ENCODE measurements at regions not wholly inside any gene's neighbourhood (a gene's known extent, or its start where the extent isn't known, plus 50 kb on each side); places are given as distances from the start of the nearest gene placed in this dataset.

GRCh38 chr3:19065027-19065426 is 83.3 kb upstream of the KCNH8 start:
- POLR2A ChIA-PET = no interaction called here
- TF ChIP-seq CTCF (IDR thresholded peaks at IDR 0.05; ENCODE audit: insufficient read depth, low read length, missing control alignments) = no peak
- CTCF ChIA-PET = no interaction called here

DNA sequence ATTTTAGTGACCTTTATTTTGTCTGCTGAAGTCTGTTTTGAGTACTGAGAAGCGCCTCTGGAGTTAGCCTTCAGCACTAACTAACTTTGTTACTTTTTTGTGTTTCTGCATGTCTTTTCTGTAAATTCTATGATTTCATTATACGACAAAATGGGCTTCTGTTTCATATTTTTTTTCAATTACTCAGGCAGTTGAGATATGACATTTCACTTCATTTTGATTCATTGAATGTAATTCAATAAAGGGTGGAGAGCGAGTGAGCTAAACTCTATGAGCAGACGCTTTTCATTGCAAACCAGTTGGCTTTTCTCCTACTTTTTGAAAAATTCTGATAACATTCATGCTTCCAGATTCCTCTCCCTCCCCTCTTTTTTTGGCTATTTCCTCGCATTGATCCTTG is 84.4 kb upstream of the KCNH8 start:
- ChIA-PET POLR2A (no interaction called here), CTCF (no interaction called here)
- DNase-seq (ENCODE audit: low read depth, low spot score) = no peak
- H3K4me3 ChIP-seq (ENCODE audit: low read depth, low read length) = no peak overlapping the region
- TF ChIP-seq CTCF (IDR thresholded peaks at IDR 0.05; ENCODE audit: insufficient read depth, low read length, missing control alignments) = no peak

More at GRCh38 chr3:19065027-19065426, 83.3 kb upstream of the KCNH8 start:
- H3K4me3 ChIP-seq (ENCODE audit: low read depth, low read length) = no peak overlapping the region
- no peak for DNase-seq (ENCODE audit: low read depth, low spot score)

GRCh38 chr3:19060404-19060803 is 87.9 kb upstream of the KCNH8 start:
- H3K4me3 ChIP-seq (ENCODE audit: low read depth, low read length) = no peak overlapping the region
- no peak for TF ChIP-seq CTCF (IDR thresholded peaks at IDR 0.05; ENCODE audit: insufficient read depth, low read length, missing control alignments)
- ChIA-PET POLR2A (no interaction called here), CTCF (no interaction called here)
- DNase-seq (ENCODE audit: low read depth, low spot score) = no peak

DNA sequence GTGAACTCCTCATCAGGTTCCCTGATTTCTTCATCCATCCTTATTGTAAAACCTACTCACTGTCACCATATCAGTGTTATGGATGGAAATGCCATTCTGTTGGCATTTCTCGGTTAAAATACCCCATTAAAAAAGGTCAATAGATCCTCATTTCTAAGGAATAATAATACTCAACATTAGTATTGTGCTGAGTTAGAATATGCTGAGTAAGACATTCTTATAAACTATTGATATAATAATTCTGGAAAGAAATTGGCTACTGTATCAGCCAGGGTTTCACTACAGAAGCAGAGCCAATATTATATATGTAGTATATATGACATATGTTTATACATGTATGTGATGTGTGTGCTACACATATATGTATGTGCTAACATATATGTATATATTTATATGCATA is 95.4 kb upstream of the KCNH8 start:
- TF ChIP-seq CTCF (IDR thresholded peaks at IDR 0.05; ENCODE audit: insufficient read depth, low read length, missing control alignments) = no peak
- CTCF ChIA-PET = no interaction called here
- DNase-seq (ENCODE audit: low read depth, low spot score) = no peak
- POLR2A ChIA-PET = no interaction called here
- H3K4me3 ChIP-seq (ENCODE audit: low read depth, low read length) = no peak overlapping the region

DNA sequence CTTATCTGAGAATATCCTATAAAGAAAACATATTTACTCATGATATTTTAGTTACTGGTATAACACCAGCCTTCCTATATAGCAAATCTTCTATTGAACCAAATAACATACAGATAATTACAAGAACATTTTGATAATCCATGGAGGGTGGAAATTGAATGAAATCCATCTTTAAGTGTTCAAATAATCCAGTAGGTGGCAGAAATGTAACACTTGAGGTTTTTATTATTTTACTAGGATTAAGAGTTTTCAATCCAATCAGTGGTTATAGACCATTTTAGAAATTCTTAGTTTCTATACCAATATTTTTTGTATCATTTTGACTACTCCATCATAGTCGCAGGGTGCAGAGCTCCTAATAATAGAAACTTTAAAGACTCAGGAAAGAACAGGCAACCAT is 101.9 kb upstream of the KCNH8 start:
- no peak for DNase-seq (ENCODE audit: low read depth, low spot score)
- H3K4me3 ChIP-seq (ENCODE audit: low read depth, low read length) = no peak overlapping the region
- POLR2A ChIA-PET = no interaction called here
- CTCF ChIA-PET = no interaction called here
- TF ChIP-seq CTCF (IDR thresholded peaks at IDR 0.05; ENCODE audit: insufficient read depth, low read length, missing control alignments) = no peak

GRCh38 chr3:19030522-19030839 is 117.8 kb upstream of the KCNH8 start:
- no peak for TF ChIP-seq CTCF (IDR thresholded peaks at IDR 0.05; ENCODE audit: insufficient read depth, low read length, missing control alignments)
- DNase-seq (ENCODE audit: low read depth, low spot score) = no peak
- no peak overlapping the region for H3K4me3 ChIP-seq (ENCODE audit: low read depth, low read length)
- ChIA-PET CTCF (no interaction called here), POLR2A (no interaction called here)

Data from AG04449 (cell line).